ENCODE measurements at regions not wholly inside any gene's neighbourhood (a gene's known extent, or its start where the extent isn't known, plus 50 kb on each side); places are given as distances from the start of the nearest gene placed in this dataset.

GRCh38 chr20:54726687-54727300 is 251.4 kb downstream of the DOK5 start:
- RAD21 ChIA-PET (ENCODE audit: unreplicated experiment) = interaction anchor here (0.6 kb wide), 1 partner anchor 47 kb away, joined by 3 read pairs; no protein-coding TSS in a partner anchor
- intact Hi-C loops (cut with micrococcal nuclease; ENCODE audit: unreplicated experiment) (loop anchor here (5.0 kb wide), 1 partner anchor 49 kb away; no protein-coding TSS in a partner anchor), in situ Hi-C loops (cut with MboI) (no loop called here)
- no peak overlapping the region for H3K4me2 ChIP-seq (ENCODE audit: control insufficient read depth, insufficient read depth)
- H3K9ac ChIP-seq (ENCODE audit: control insufficient read depth, insufficient read depth, low read length) = no peak overlapping the region
- H3K27me3 ChIP-seq (replicated peaks in 1 of 2; ENCODE audit: control insufficient read depth in 2 of 2, insufficient read depth in 2 of 2, low read length in 1 of 2) = no peaks in the 10 kb centered on the region
- no peaks in the 10 kb centered on the region for H3K36me3 ChIP-seq (ENCODE audit: control insufficient read depth in 2 of 2, insufficient read depth in 2 of 2, low read length in 1 of 2)
- H2AFZ ChIP-seq (ENCODE audit: control insufficient read depth, low read depth, low read length) = no peak overlapping the region
- H3K4me1 ChIP-seq (ENCODE audit: control insufficient read depth, insufficient read depth, low read length) = no peaks in the 10 kb centered on the region
- 6% methylated on average over 6 of the region's 6 CpGs for WGBS (ENCODE audit: insufficient coverage, insufficient replicate concordance, low lambda C conversion rate, missing lambda C conversion rate)
- no peak for DNase-seq (ENCODE audit: low read depth, low spot score)
- TF ChIP-seq CTCF (IDR thresholded peaks at IDR 0.05 in 2 of 3, conservative IDR thresholded peaks at IDR 0.05 in 1 of 3; ENCODE audit: control insufficient read depth in 2 of 3, extremely low read depth in 1 of 3, insufficient read depth in 1 of 3, low read depth in 3 of 3, low read length in 3 of 3) (peak in 1 of 3 experiments; percentile 25; a peak in 1 of 6 replicates), PML (IDR thresholded peaks at IDR 0.05; ENCODE audit: low read length) (no peak), E2F4 (IDR thresholded peaks at IDR 0.05; ENCODE audit: low read depth, low read length) (no peak), SMC3 (IDR thresholded peaks at IDR 0.05; ENCODE audit: borderline replicate concordance, low read length) (peak; percentile 13; the same call in 1 of the 2 replicates), RAD21 (IDR thresholded peaks at IDR 0.05; ENCODE audit: insufficient read depth, low read depth, low read length) (peak; percentile 23; the same call in 1 of the 2 replicates)
- CTCF ChIA-PET = interaction anchor here (1.6 to 1.9 kb wide), 2 partner anchors 45 to 58 kb away, joined by 4 to 6 read pairs; no protein-coding TSS in a partner anchor
- no TSS peak for BruUV-seq (replicated peaks)
- no peaks in the 10 kb centered on the region for H3K79me2 ChIP-seq (ENCODE audit: control insufficient read depth, insufficient read depth, low read length)
- no peaks in the 10 kb centered on the region for H4K20me1 ChIP-seq (ENCODE audit: control insufficient read depth, insufficient read depth)
- SMC1A ChIA-PET (ENCODE audit: uncharacterized antibody, unreplicated experiment) = interaction anchor here (1.0 kb wide), 1 partner anchor 46 kb away, joined by 4 read pairs; no protein-coding TSS in a partner anchor
- FAIRE-seq = no peak
- no peaks in the 10 kb centered on the region for H3K9me3 ChIP-seq (replicated peaks; ENCODE audit: control insufficient read depth, insufficient read depth, low read length)
- POLR2A ChIA-PET = no interaction called here
- no peak overlapping the region for H3K27ac ChIP-seq (ENCODE audit: control insufficient read depth, insufficient read depth)
- no peak overlapping the region for H3K4me3 ChIP-seq
- no peak for ATAC-seq

All from GM12878 (cell line).